ENCODE measurements at regions not wholly inside any gene's neighbourhood (a gene's known extent, or its start where the extent isn't known, plus 50 kb on each side); places are given as distances from the start of the nearest gene placed in this dataset.

- no peak overlapping the region for H3K27ac ChIP-seq (ENCODE audit: low read length)
- H3K9ac ChIP-seq (ENCODE audit: low read length) = no peak overlapping the region
- H3K79me2 ChIP-seq (replicated peaks; ENCODE audit: insufficient read depth, low read length) = no peaks in the 10 kb centered on the region
- no peaks in the 10 kb centered on the region for H3K9me2 ChIP-seq (ENCODE audit: insufficient read depth, low read length)
- no peaks in the 10 kb centered on the region for H4K20me1 ChIP-seq (ENCODE audit: insufficient read depth)
- no peaks in the 10 kb centered on the region for H3F3A ChIP-seq (ENCODE audit: insufficient read depth, low read length, poor library complexity, severe bottlenecking)
- H3K4me3 ChIP-seq (ENCODE audit: low read length) = no peak overlapping the region
- H3K9me3 ChIP-seq (ENCODE audit: low read length) = no peaks in the 10 kb centered on the region
- H3K36me3 ChIP-seq (ENCODE audit: insufficient read depth, low read length) = no peaks in the 10 kb centered on the region
- H3K27me3 ChIP-seq (ENCODE audit: insufficient read depth, low read depth, low read length) = no peaks in the 10 kb centered on the region
- H2AFZ ChIP-seq (ENCODE audit: low read depth, low read length) = no peak overlapping the region
- TF ChIP-seq MXI1 (conservative IDR thresholded peaks at IDR 0.05; ENCODE audit: poor library complexity, severe bottlenecking) (no peak), REST (IDR thresholded peaks at IDR 0.05; ENCODE audit: borderline replicate concordance) (no peak), TAF1 (IDR thresholded peaks at IDR 0.05; ENCODE audit: low read depth) (no peak), EP300 (conservative IDR thresholded peaks at IDR 0.05; ENCODE audit: poor library complexity, severe bottlenecking) (no peak), EZH2 (IDR thresholded peaks at IDR 0.05; ENCODE audit: borderline replicate concordance, insufficient read depth, low read length, poor library complexity, severe bottlenecking) (no peak), POLR2AphosphoS5 (IDR thresholded peaks at IDR 0.05) (no peak), SMC3 (conservative IDR thresholded peaks at IDR 0.05; ENCODE audit: poor library complexity) (no peak), CTCF (IDR thresholded peaks at IDR 0.05; ENCODE audit: poor library complexity, severe bottlenecking) (no peak), RAD21 (conservative IDR thresholded peaks at IDR 0.05) (no peak)
- H3K4me2 ChIP-seq (ENCODE audit: low read length) = no peak overlapping the region
Observed at GRCh38 chrX:143998261-143998660, 114.4 kb downstream of the UBE2NL start.

GRCh38 chrX:144006811-144007210 is 122.9 kb downstream of the UBE2NL start:
- H3K9me3 ChIP-seq (ENCODE audit: low read length) = no peaks in the 10 kb centered on the region
- H3K4me3 ChIP-seq (ENCODE audit: low read length) = no peak overlapping the region
- no peaks in the 10 kb centered on the region for H4K20me1 ChIP-seq (ENCODE audit: insufficient read depth)
- H3K27me3 ChIP-seq (ENCODE audit: insufficient read depth, low read depth, low read length) = no peaks in the 10 kb centered on the region
- no peaks in the 10 kb centered on the region for H3F3A ChIP-seq (ENCODE audit: insufficient read depth, low read length, poor library complexity, severe bottlenecking)
- H3K9ac ChIP-seq (ENCODE audit: low read length) = no peak overlapping the region
- H3K4me2 ChIP-seq (ENCODE audit: low read length) = no peak overlapping the region
- TF ChIP-seq SMC3 (conservative IDR thresholded peaks at IDR 0.05; ENCODE audit: poor library complexity) (no peak), POLR2AphosphoS5 (IDR thresholded peaks at IDR 0.05) (no peak), RAD21 (conservative IDR thresholded peaks at IDR 0.05) (no peak), EZH2 (IDR thresholded peaks at IDR 0.05; ENCODE audit: borderline replicate concordance, insufficient read depth, low read length, poor library complexity, severe bottlenecking) (no peak), MXI1 (conservative IDR thresholded peaks at IDR 0.05; ENCODE audit: poor library complexity, severe bottlenecking) (no peak), REST (IDR thresholded peaks at IDR 0.05; ENCODE audit: borderline replicate concordance) (no peak), EP300 (conservative IDR thresholded peaks at IDR 0.05; ENCODE audit: poor library complexity, severe bottlenecking) (no peak), CTCF (IDR thresholded peaks at IDR 0.05; ENCODE audit: poor library complexity, severe bottlenecking) (no peak), TAF1 (IDR thresholded peaks at IDR 0.05; ENCODE audit: low read depth) (no peak)
- no peaks in the 10 kb centered on the region for H3K79me2 ChIP-seq (replicated peaks; ENCODE audit: insufficient read depth, low read length)
- no peaks in the 10 kb centered on the region for H3K9me2 ChIP-seq (ENCODE audit: insufficient read depth, low read length)
- H3K27ac ChIP-seq (ENCODE audit: low read length) = no peak overlapping the region
- H2AFZ ChIP-seq (ENCODE audit: low read depth, low read length) = no peak overlapping the region
- H3K36me3 ChIP-seq (ENCODE audit: insufficient read depth, low read length) = no peaks in the 10 kb centered on the region

All from neural cell (in vitro differentiated cells).